OCI-LY7 (cell line): ENCODE measurements at regions not wholly inside any gene's neighbourhood (a gene's known extent, or its start where the extent isn't known, plus 50 kb on each side); places are given as distances from the start of the nearest gene placed in this dataset.

Source experiments
- BruUV-seq: library from RNA; stranded (reverse); fragments of 400-500 nt; replicated peaks from 2 replicates; lab custom pipeline; 2021; lab: Mats Ljungman, UMichigan
- CTCF ChIA-PET: fragments of 300-600 bp; sonication (Branson Sonifier 250); formaldehyde crosslinking; loops from one replicate; lab custom pipeline; 2022; ENCODE audit warnings: antibody characterized with exemption; ENCODE audit not compliant: unreplicated experiment; lab: Charles Lee
- POLR2A ChIA-PET: fragments of 300-600 bp; sonication (Branson Sonifier 250); formaldehyde crosslinking; loops from one replicate; lab custom pipeline; 2022; ENCODE audit warnings: antibody characterized with exemption; lab: Charles Lee
- DNase-seq: peaks from one replicate; pipeline ENCODE4 v3.0.0-alpha.2; 2015; ENCODE audit warnings: low spot score
- H2AFZ ChIP-seq: fragments of 200-600 bp; sonication (generic), shearing (Covaris generic); 2 replicates; pipeline ENCODE4 v1.6.1; 2014; ENCODE audit warnings: mild to moderate bottlenecking, antibody characterized with exemption, low read length, moderate library complexity
- H3K27ac ChIP-seq: fragments of 200-600 bp; sonication (generic); 2 replicates; pipeline ENCODE4 v1.5.1; 2014; ENCODE audit warnings: mixed run types, low read depth, mild to moderate bottlenecking, moderate library complexity, low read length, inconsistent platforms; ENCODE audit not compliant: poor library complexity, severe bottlenecking
- H3K36me3 ChIP-seq: fragments of 200-600 bp; sonication (generic); 2 replicates; pipeline ENCODE4 v1.6.1; 2014; ENCODE audit warnings: mild to moderate bottlenecking, antibody characterized with exemption, low read length, moderate library complexity, mixed read lengths; ENCODE audit not compliant: insufficient read depth
- H3K4me1 ChIP-seq: fragments of 200-600 bp; sonication (generic); 2 replicates; pipeline ENCODE4 v1.5.1; 2014; ENCODE audit warnings: mild to moderate bottlenecking, low read length; ENCODE audit not compliant: insufficient read depth, poor library complexity, severe bottlenecking
- H3K4me2 ChIP-seq: fragments of 200-600 bp; sonication (generic); 2 replicates; pipeline ENCODE4 v1.6.1; 2014; ENCODE audit warnings: mild to moderate bottlenecking, low read length
- H3K4me3 ChIP-seq: fragments of 200-600 bp; sonication (generic); 2 replicates; pipeline ENCODE4 v1.5.1; 2014; ENCODE audit warnings: mild to moderate bottlenecking, low read depth, low read length; ENCODE audit not compliant: poor library complexity, severe bottlenecking
- H3K79me2 ChIP-seq: fragments of 200-600 bp; sonication (generic); 2 replicates; pipeline ENCODE4 v1.6.1; 2016; ENCODE audit warnings: low read depth, mild to moderate bottlenecking, low read length, moderate library complexity, mixed read lengths; ENCODE audit not compliant: insufficient read depth
- H3K9me2 ChIP-seq: fragments of 200-600 bp; sonication (generic); 2 replicates; pipeline ENCODE4 v1.6.1; 2016; ENCODE audit warnings: mild to moderate bottlenecking, low read length, mixed read lengths; ENCODE audit not compliant: insufficient read depth
- H3K9me3 ChIP-seq: fragments of 200-600 bp; sonication (generic); 2 replicates; pipeline ENCODE4 v1.6.1; 2014; ENCODE audit warnings: mild to moderate bottlenecking, mixed run types, low read length, mixed read lengths
- H4K20me1 ChIP-seq: fragments of 200-600 bp; sonication (generic); 2 replicates; pipeline ENCODE4 v1.6.1; 2014; ENCODE audit warnings: mild to moderate bottlenecking, antibody characterized with exemption, low read length, moderate library complexity, mixed read lengths; ENCODE audit not compliant: insufficient read depth
- EZH2phosphoT487 ChIP-seq: fragments of 200-600 bp; sonication (generic); IDR thresholded peaks from 2 replicates; pipeline ENCODE4 v1.6.1; 2018; ENCODE audit warnings: low read depth, borderline replicate concordance, mild to moderate bottlenecking, mixed run types, antibody characterized with exemption, low read length, moderate library complexity, mixed read lengths
- intact Hi-C: fragments of 100-400 bp; cut with micrococcal nuclease; formaldehyde crosslinking; loops from one replicate; pipeline ENCODE4 v1.10.0; 2022; ENCODE audit not compliant: unreplicated experiment
- TF ChIP-seq, protein P1 (sequence below): fragments of 200-600 bp; sonication (generic); conservative IDR thresholded peaks from 2 replicates; pipeline ENCODE4 v1.5.1; 2014; ENCODE audit warnings: mild to moderate bottlenecking, antibody characterized with exemption, low read length, moderate library complexity, mixed read lengths

- Histone ChIP-seq H3K4me1 (no peaks in the 10 kb centered on the region), H3K9me2 (no peaks in the 10 kb centered on the region), H2AFZ (no peak overlapping the region), H4K20me1 (no peaks in the 10 kb centered on the region), H3K27ac (no peak overlapping the region), H3K4me2 (no peak overlapping the region), H3K36me3 (no peaks in the 10 kb centered on the region), H3K9me3 (no peaks in the 10 kb centered on the region), H3K4me3 (no peak overlapping the region), H3K79me2 (no peaks in the 10 kb centered on the region)
- intact Hi-C loops: no loop called here
- no peak for DNase-seq
- TF ChIP-seq, protein P1, sequence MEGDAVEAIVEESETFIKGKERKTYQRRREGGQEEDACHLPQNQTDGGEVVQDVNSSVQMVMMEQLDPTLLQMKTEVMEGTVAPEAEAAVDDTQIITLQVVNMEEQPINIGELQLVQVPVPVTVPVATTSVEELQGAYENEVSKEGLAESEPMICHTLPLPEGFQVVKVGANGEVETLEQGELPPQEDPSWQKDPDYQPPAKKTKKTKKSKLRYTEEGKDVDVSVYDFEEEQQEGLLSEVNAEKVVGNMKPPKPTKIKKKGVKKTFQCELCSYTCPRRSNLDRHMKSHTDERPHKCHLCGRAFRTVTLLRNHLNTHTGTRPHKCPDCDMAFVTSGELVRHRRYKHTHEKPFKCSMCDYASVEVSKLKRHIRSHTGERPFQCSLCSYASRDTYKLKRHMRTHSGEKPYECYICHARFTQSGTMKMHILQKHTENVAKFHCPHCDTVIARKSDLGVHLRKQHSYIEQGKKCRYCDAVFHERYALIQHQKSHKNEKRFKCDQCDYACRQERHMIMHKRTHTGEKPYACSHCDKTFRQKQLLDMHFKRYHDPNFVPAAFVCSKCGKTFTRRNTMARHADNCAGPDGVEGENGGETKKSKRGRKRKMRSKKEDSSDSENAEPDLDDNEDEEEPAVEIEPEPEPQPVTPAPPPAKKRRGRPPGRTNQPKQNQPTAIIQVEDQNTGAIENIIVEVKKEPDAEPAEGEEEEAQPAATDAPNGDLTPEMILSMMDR: no peak
- no peak for TF ChIP-seq EZH2phosphoT487
- ChIA-PET POLR2A (no interaction called here), CTCF (no interaction called here)
- no TSS peak for BruUV-seq
Observed at GRCh38 chr4:167456619-167457018, 222.3 kb upstream of the SPOCK3 start.

- Histone ChIP-seq H3K9me2 (no peaks in the 10 kb centered on the region), H3K27ac (no peak overlapping the region), H3K36me3 (no peaks in the 10 kb centered on the region), H4K20me1 (no peaks in the 10 kb centered on the region), H3K79me2 (no peaks in the 10 kb centered on the region), H3K9me3 (no peaks in the 10 kb centered on the region), H3K4me1 (no peaks in the 10 kb centered on the region), H3K4me3 (no peak overlapping the region), H3K4me2 (no peak overlapping the region), H2AFZ (no peak overlapping the region)
- no TSS peak for BruUV-seq
- TF ChIP-seq, protein P1: no peak
- TF ChIP-seq EZH2phosphoT487: no peak
- POLR2A ChIA-PET: no interaction called here
- no peak for DNase-seq
- intact Hi-C loops: no loop called here
- CTCF ChIA-PET: no interaction called here
Observed at GRCh38 chr4:167469436-167469835, 235.1 kb upstream of the SPOCK3 start.

DNA sequence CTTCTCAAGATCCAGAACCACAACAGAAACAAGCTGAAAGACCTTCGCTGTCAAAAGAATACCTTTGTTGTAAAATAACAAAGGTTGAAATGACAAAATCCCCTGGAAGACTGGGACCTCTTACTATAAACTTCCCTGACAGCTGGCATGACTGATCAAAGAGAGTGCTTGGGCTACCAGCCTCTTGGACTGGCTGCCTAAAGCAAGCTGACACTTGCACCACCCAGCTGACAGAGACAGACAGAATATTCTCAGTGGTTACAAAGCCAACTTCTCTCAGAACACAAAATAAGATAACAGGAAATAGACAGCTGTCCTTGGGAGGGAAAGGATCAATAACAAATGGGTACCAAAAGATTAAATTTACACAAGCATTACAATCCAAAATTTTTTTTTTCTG is 241.7 kb upstream of the SPOCK3 start:
- Histone ChIP-seq H3K27ac (no peak overlapping the region), H3K79me2 (no peaks in the 10 kb centered on the region), H3K4me1 (no peaks in the 10 kb centered on the region), H3K9me2 (no peaks in the 10 kb centered on the region), H3K4me2 (no peak overlapping the region), H3K36me3 (no peaks in the 10 kb centered on the region), H3K4me3 (no peak overlapping the region), H4K20me1 (no peaks in the 10 kb centered on the region), H3K9me3 (no peaks in the 10 kb centered on the region), H2AFZ (no peak overlapping the region)
- no TSS peak for BruUV-seq
- no peak for DNase-seq
- CTCF ChIA-PET: no interaction called here
- intact Hi-C loops: no loop called here
- POLR2A ChIA-PET: no interaction called here
- TF ChIP-seq, protein P1: no peak
- no peak for TF ChIP-seq EZH2phosphoT487
